GM12878 (cell line): ENCODE measurements at regions not wholly inside any gene's neighbourhood (a gene's known extent, or its start where the extent isn't known, plus 50 kb on each side); places are given as distances from the start of the nearest gene placed in this dataset.
"Not testable (repeated sequence)": the region's sequence is repeated elsewhere in the genome, so short reads cannot be mapped to it uniquely, and the experiment has no call there.

Experiments used
- ATAC-seq: fragments of 200-7000 bp; cut with Tn5 transposase; 3 replicates; pipeline ENCODE4 v1.9.1; 2020; ENCODE audit warnings: mild to moderate bottlenecking, moderate library complexity
- BruUV-seq: library from RNA; stranded (reverse); fragments of 400-500 nt; replicated peaks from 2 replicates; lab custom pipeline; 2021; lab: Mats Ljungman, UMichigan
- CTCF ChIA-PET: fragments of 300-600 bp; sonication (Branson Sonifier 250); formaldehyde crosslinking; extraction: SDS; loops from one replicate; lab custom pipeline; 2021; ENCODE audit warnings: inconsistent platforms; lab: Yijun Ruan, JAX
- POLR2A ChIA-PET: fragments of 350-600 bp; formaldehyde crosslinking; extraction: SDS; loops from one replicate; lab custom pipeline; 2021; ENCODE audit warnings: inconsistent platforms; lab: Charles Lee
- RAD21 ChIA-PET: fragments of 300-600 bp; sonication (Branson Sonifier 250); formaldehyde crosslinking; loops from one replicate; lab custom pipeline; 2023; ENCODE audit warnings: antibody characterized with exemption; ENCODE audit not compliant: unreplicated experiment; lab: Charles Lee
- SMC1A ChIA-PET: fragments of 300-600 bp; sonication (Branson Sonifier 250); formaldehyde crosslinking; loops from one replicate; lab custom pipeline; 2023; ENCODE audit not compliant: unreplicated experiment, uncharacterized antibody; lab: Charles Lee
- DNase-seq: peaks from one replicate; pipeline ENCODE4 v3.0.0-alpha.2; 2011; ENCODE audit warnings: low read depth, low spot score
- FAIRE-seq: peaks from 3 replicates; lab custom pipeline; 2011; peaks lifted over from hg19 to GRCh38; lab: Jason Lieb, UNC
- H2AFZ ChIP-seq: 2 replicates; pipeline ENCODE4 v1.6.0; 2011; ENCODE audit warnings: low read depth, low read length, control low read depth; ENCODE audit not compliant: control insufficient read depth
- H3K27ac ChIP-seq: 2 replicates; pipeline ENCODE4 v1.5.1; 2011; ENCODE audit warnings: control low read depth; ENCODE audit not compliant: control insufficient read depth, insufficient read depth
- H3K27me3 ChIP-seq, 2 experiments: replicated peaks in 1 of 2; 2 replicates each; pipeline versions ENCODE4 v1.6.0 to v1.6.1; 2011; ENCODE audit warnings: low read length in 1 of 2; ENCODE audit not compliant: control insufficient read depth in 2 of 2, insufficient read depth in 2 of 2
- H3K36me3 ChIP-seq, 2 experiments: 2 replicates each; pipeline ENCODE4 v1.5.1; 2011; ENCODE audit warnings: low read length in 1 of 2; ENCODE audit not compliant: control insufficient read depth in 2 of 2, insufficient read depth in 2 of 2
- H3K4me1 ChIP-seq: 2 replicates; pipeline ENCODE4 v1.6.1; 2011; ENCODE audit warnings: mild to moderate bottlenecking, low read length, moderate library complexity, mixed read lengths; ENCODE audit not compliant: control insufficient read depth, insufficient read depth
- H3K4me2 ChIP-seq: 2 replicates; pipeline ENCODE4 v1.6.0; 2011; ENCODE audit warnings: control low read depth; ENCODE audit not compliant: control insufficient read depth, insufficient read depth
- H3K4me3 ChIP-seq: fragments of 200-600 bp; sonication (generic); 2 replicates; pipeline ENCODE4 v1.5.1; 2016
- H3K79me2 ChIP-seq: 2 replicates; pipeline ENCODE4 v1.6.0; 2011; ENCODE audit warnings: low read length; ENCODE audit not compliant: control insufficient read depth, insufficient read depth
- H3K9ac ChIP-seq: 2 replicates; pipeline ENCODE4 v1.8.0; 2011; ENCODE audit warnings: low read length, control low read depth, mixed read lengths; ENCODE audit not compliant: control insufficient read depth, insufficient read depth
- H3K9me3 ChIP-seq: replicated peaks from 3 replicates; pipeline ENCODE4 v1.5.1; 2011; ENCODE audit warnings: mild to moderate bottlenecking, low read length; ENCODE audit not compliant: control insufficient read depth, insufficient read depth
- H4K20me1 ChIP-seq: 2 replicates; pipeline ENCODE4 v1.6.0; 2011; ENCODE audit not compliant: control insufficient read depth, insufficient read depth
- ASH2L ChIP-seq: fragments of 300-600, 200-600 bp; sonication (generic); IDR thresholded peaks from 2 replicates; pipeline ENCODE4 v1.6.1; 2017; ENCODE audit warnings: low read depth, mild to moderate bottlenecking, borderline replicate concordance
- BRCA1 ChIP-seq: IDR thresholded peaks from 2 replicates; pipeline ENCODE4 v1.6.1; 2011; ENCODE audit warnings: low read depth, low read length, improper control_type of control experiment
- CBFB ChIP-seq: IDR thresholded peaks from 2 replicates; pipeline ENCODE4 v1.6.1; 2016; ENCODE audit warnings: antibody characterized with exemption, low read depth
- JUND ChIP-seq: IDR thresholded peaks from 2 replicates; pipeline ENCODE4 v1.6.1; 2012; ENCODE audit warnings: low read depth, mild to moderate bottlenecking, low read length, improper control_type of control experiment, moderate library complexity
- KAT2A ChIP-seq: conservative IDR thresholded peaks from 2 replicates; pipeline ENCODE4 v1.6.1; 2011; ENCODE audit warnings: low read depth, low read length; ENCODE audit not compliant: control insufficient read depth
- LARP7 ChIP-seq: fragments of 450-650 bp; IDR thresholded peaks from 2 replicates; pipeline ENCODE4 v1.6.1; 2017; ENCODE audit warnings: mild to moderate bottlenecking
- PML ChIP-seq: IDR thresholded peaks from 2 replicates; pipeline ENCODE4 v1.6.1; 2012; ENCODE audit warnings: low read length, inconsistent platforms
- SIN3A ChIP-seq: IDR thresholded peaks from 2 replicates; pipeline ENCODE4 v1.6.1; 2012; ENCODE audit warnings: low read depth, low read length, improper control_type of control experiment
- SMAD5 ChIP-seq: IDR thresholded peaks from 2 replicates; pipeline ENCODE4 v1.6.1; 2016; ENCODE audit warnings: antibody characterized with exemption, low read depth
- TBL1XR1 ChIP-seq: IDR thresholded peaks from 2 replicates; pipeline ENCODE4 v1.6.1; 2012; ENCODE audit warnings: low read depth, low read length, improper control_type of control experiment
- WGBS: methylation state at CpG from one replicate; pipeline ENCODE4 v1.1.6; 2016; ENCODE audit warnings: low lambda C conversion rate; ENCODE audit not compliant: insufficient replicate concordance, insufficient coverage; ENCODE audit errors: missing lambda C conversion rate; 5-methylcytosine and 5-hydroxymethylcytosine counted together
- in situ Hi-C: fragments of 300-500 bp; cut with MboI; formaldehyde crosslinking; loops from 9 replicates; pipeline ENCODE4 v1.14.3; 2018; ENCODE audit warnings: mixed read lengths
- intact Hi-C: fragments of 100-400 bp; cut with micrococcal nuclease; formaldehyde crosslinking; loops from one replicate; pipeline ENCODE4 v1.14.2; 2022; ENCODE audit not compliant: unreplicated experiment
- TF ChIP-seq, protein P1 (sequence below): IDR thresholded peaks from 2 replicates; pipeline ENCODE4 v1.6.1; 2011; ENCODE audit warnings: low read depth, mild to moderate bottlenecking, low read length, moderate library complexity, borderline replicate concordance; ENCODE audit errors: extremely low read depth
- TF ChIP-seq, protein P2 (sequence below): fragments of 450-650 bp; IDR thresholded peaks from 2 replicates; pipeline ENCODE4 v1.6.1; 2018; ENCODE audit warnings: borderline replicate concordance, mild to moderate bottlenecking; ENCODE audit not compliant: partially characterized antibody
- TF ChIP-seq, protein P3 (sequence below): fragments of 450-650 bp; IDR thresholded peaks from 2 replicates; pipeline ENCODE4 v1.6.1; 2017; ENCODE audit warnings: mild to moderate bottlenecking, low read depth, inconsistent platforms; ENCODE audit not compliant: poor library complexity, severe bottlenecking
- TF ChIP-seq, protein P4 (sequence below): fragments of 450-650 bp; IDR thresholded peaks from 2 replicates; pipeline ENCODE4 v1.6.1; 2017; ENCODE audit warnings: borderline replicate concordance

DNA sequence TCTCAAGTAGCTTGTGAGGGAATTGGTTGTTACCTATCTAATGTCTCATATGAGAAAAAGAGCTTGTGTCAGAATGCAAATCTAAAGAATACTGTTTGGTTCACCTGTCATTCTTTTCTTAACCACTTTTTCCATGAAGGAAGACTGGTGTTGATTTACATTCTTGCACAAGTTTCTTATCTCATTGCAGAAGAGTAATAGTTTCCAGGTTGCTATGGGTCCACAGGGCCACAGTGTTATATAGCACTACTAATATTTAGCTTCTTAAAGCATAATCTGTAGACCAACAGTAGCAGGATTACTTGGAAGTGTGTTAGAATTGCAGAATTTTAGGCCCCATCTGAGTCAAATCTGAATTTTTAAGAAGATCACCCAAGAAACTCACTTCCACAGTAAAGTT is 697.5 kb downstream of the GBE1 start:
- DNase-seq: no peak
- BruUV-seq: no TSS peak
- Histone ChIP-seq H3K9ac (no peak overlapping the region), H3K27me3 (no peaks in the 10 kb centered on the region), H3K4me2 (no peak overlapping the region), H3K4me1 (no peaks in the 10 kb centered on the region), H3K36me3 (no peaks in the 10 kb centered on the region), H4K20me1 (no peaks in the 10 kb centered on the region), H2AFZ (no peak overlapping the region), H3K27ac (no peak overlapping the region), H3K9me3 (no peaks in the 10 kb centered on the region), H3K79me2 (no peaks in the 10 kb centered on the region), H3K4me3 (no peak overlapping the region)
- POLR2A ChIA-PET: no interaction called here
- SMC1A ChIA-PET: interaction anchor here (1.4 kb wide), 1 partner anchor 26 kb away, joined by 4 read pairs; no protein-coding TSS in a partner anchor
- CTCF ChIA-PET: interaction anchor here (1.7 to 1.8 kb wide), 2 partner anchors 11 to 22 kb away, joined by 4 to 5 read pairs; no protein-coding TSS in a partner anchor
- TF ChIP-seq SMAD5 (no peak), TBL1XR1 (no peak), PML (no peak), ASH2L (no peak), SIN3A (no peak), JUND (no peak), BRCA1 (no peak), CBFB (no peak), LARP7 (no peak), KAT2A (no peak)
- TF ChIP-seq, protein P1, sequence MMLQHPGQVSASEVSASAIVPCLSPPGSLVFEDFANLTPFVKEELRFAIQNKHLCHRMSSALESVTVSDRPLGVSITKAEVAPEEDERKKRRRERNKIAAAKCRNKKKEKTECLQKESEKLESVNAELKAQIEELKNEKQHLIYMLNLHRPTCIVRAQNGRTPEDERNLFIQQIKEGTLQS: no peak
- TF ChIP-seq, protein P2, sequence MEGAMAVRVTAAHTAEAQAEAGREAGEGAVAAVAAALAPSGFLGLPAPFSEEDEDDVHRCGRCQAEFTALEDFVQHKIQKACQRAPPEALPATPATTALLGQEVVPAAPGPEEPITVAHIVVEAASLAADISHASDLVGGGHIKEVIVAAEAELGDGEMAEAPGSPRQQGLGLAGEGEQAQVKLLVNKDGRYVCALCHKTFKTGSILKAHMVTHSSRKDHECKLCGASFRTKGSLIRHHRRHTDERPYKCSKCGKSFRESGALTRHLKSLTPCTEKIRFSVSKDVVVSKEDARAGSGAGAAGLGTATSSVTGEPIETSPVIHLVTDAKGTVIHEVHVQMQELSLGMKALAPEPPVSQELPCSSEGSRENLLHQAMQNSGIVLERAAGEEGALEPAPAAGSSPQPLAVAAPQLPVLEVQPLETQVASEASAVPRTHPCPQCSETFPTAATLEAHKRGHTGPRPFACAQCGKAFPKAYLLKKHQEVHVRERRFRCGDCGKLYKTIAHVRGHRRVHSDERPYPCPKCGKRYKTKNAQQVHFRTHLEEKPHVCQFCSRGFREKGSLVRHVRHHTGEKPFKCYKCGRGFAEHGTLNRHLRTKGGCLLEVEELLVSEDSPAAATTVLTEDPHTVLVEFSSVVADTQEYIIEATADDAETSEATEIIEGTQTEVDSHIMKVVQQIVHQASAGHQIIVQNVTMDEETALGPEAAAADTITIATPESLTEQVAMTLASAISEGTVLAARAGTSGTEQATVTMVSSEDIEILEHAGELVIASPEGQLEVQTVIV: no peak
- TF ChIP-seq, protein P3, sequence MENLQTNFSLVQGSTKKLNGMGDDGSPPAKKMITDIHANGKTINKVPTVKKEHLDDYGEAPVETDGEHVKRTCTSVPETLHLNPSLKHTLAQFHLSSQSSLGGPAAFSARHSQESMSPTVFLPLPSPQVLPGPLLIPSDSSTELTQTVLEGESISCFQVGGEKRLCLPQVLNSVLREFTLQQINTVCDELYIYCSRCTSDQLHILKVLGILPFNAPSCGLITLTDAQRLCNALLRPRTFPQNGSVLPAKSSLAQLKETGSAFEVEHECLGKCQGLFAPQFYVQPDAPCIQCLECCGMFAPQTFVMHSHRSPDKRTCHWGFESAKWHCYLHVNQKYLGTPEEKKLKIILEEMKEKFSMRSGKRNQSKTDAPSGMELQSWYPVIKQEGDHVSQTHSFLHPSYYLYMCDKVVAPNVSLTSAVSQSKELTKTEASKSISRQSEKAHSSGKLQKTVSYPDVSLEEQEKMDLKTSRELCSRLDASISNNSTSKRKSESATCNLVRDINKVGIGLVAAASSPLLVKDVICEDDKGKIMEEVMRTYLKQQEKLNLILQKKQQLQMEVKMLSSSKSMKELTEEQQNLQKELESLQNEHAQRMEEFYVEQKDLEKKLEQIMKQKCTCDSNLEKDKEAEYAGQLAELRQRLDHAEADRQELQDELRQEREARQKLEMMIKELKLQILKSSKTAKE: no peak
- TF ChIP-seq, protein P4, sequence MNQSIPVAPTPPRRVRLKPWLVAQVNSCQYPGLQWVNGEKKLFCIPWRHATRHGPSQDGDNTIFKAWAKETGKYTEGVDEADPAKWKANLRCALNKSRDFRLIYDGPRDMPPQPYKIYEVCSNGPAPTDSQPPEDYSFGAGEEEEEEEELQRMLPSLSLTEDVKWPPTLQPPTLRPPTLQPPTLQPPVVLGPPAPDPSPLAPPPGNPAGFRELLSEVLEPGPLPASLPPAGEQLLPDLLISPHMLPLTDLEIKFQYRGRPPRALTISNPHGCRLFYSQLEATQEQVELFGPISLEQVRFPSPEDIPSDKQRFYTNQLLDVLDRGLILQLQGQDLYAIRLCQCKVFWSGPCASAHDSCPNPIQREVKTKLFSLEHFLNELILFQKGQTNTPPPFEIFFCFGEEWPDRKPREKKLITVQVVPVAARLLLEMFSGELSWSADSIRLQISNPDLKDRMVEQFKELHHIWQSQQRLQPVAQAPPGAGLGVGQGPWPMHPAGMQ: no peak
- intact Hi-C loops (no loop called here), in situ Hi-C loops (no loop called here)
- no peak for ATAC-seq
- FAIRE-seq: no peak
- RAD21 ChIA-PET: interaction anchor here (0.5 kb wide), 1 partner anchor 11 kb away, joined by 3 read pairs; no protein-coding TSS in a partner anchor

DNA sequence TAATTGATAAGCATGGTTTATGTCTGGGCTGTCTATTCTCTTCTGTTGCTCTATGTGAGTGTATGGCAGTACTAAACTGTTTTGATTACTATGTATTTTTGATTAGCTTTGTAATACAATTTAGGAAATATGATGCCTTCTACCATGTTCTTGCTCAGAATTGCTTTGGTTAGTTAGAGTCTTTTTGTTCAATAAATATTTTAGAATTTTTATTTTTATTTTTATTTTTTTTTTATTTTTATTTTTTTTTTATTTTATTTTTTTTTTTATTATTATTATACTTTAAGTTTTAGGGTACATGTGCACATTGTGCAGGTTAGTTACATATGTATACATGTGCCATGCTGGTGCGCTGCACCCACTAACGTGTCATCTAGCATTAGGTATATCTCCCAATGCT is 710.3 kb downstream of the GBE1 start:
- FAIRE-seq, H3K4me3 ChIP-seq, H3K36me3 ChIP-seq, ATAC-seq, in situ Hi-C loops, H3K9me3 ChIP-seq, CTCF ChIA-PET, H3K27ac ChIP-seq, H3K79me2 ChIP-seq, H4K20me1 ChIP-seq, H3K4me2 ChIP-seq, DNase-seq, RAD21 ChIA-PET, H2AFZ ChIP-seq, POLR2A ChIA-PET, intact Hi-C loops, H3K9ac ChIP-seq, H3K27me3 ChIP-seq, H3K4me1 ChIP-seq, BruUV-seq: not testable (repeated sequence)
- SMC1A ChIA-PET: interaction anchor here (0.9 kb wide), 1 partner anchor 92 kb away, joined by 3 read pairs; no protein-coding TSS in a partner anchor
- no CpG with 5 or more reads among the region's 2 CpGs for WGBS
